ENCODE measurements at regions not wholly inside any gene's neighbourhood (a gene's known extent, or its start where the extent isn't known, plus 50 kb on each side); places are given as distances from the start of the nearest gene placed in this dataset.

GRCh38 chr2:37464067-37464466, 119.6 kb downstream of the QPCT start:
- no peaks in the 10 kb centered on the region for H3K27me3 ChIP-seq (ENCODE audit: insufficient read depth, low read depth)
- TF ChIP-seq CTCF (conservative IDR thresholded peaks at IDR 0.05; ENCODE audit: low read depth, low read length): no peak
- H3K36me3 ChIP-seq (ENCODE audit: insufficient read depth): no peaks in the 10 kb centered on the region
- H2AFZ ChIP-seq (ENCODE audit: low read depth): no peak overlapping the region
- no peaks in the 10 kb centered on the region for H3K79me2 ChIP-seq (ENCODE audit: insufficient read depth, low read depth)
- no peak overlapping the region for H3K4me2 ChIP-seq
- no peaks in the 10 kb centered on the region for H4K20me1 ChIP-seq (ENCODE audit: insufficient read depth)
- no peak overlapping the region for H3K4me3 ChIP-seq (IDR thresholded peaks at IDR 0.05; ENCODE audit: insufficient read depth, low read depth, low read length)
- H3K9ac ChIP-seq: no peak overlapping the region
- no peak overlapping the region for H3K27ac ChIP-seq
- H3K4me1 ChIP-seq (ENCODE audit: low read depth, poor library complexity, severe bottlenecking): peaks cover 16% of the 10 kb centered on the region

GRCh38 chr2:37466533-37467222, 122.2 kb downstream of the QPCT start:
- Histone ChIP-seq H4K20me1 (ENCODE audit: insufficient read depth) (no peaks in the 10 kb centered on the region), H3K36me3 (ENCODE audit: insufficient read depth) (no peaks in the 10 kb centered on the region), H3K9ac (no peak overlapping the region), H3K4me1 (ENCODE audit: low read depth, poor library complexity, severe bottlenecking) (peaks cover 3% of the 10 kb centered on the region), H3K4me2 (no peak overlapping the region), H3K27ac (no peak overlapping the region), H3K27me3 (ENCODE audit: insufficient read depth, low read depth) (no peaks in the 10 kb centered on the region), H2AFZ (ENCODE audit: low read depth) (no peak overlapping the region), H3K79me2 (ENCODE audit: insufficient read depth, low read depth) (no peaks in the 10 kb centered on the region), H3K4me3 (IDR thresholded peaks at IDR 0.05; ENCODE audit: insufficient read depth, low read depth, low read length) (no peak overlapping the region)
- TF ChIP-seq CTCF (conservative IDR thresholded peaks at IDR 0.05; ENCODE audit: low read depth, low read length): no peak

GRCh38 chr2:37468170-37468569, 123.7 kb downstream of the QPCT start:
- no peak overlapping the region for H3K4me3 ChIP-seq (IDR thresholded peaks at IDR 0.05; ENCODE audit: insufficient read depth, low read depth, low read length)
- H3K4me1 ChIP-seq (ENCODE audit: low read depth, poor library complexity, severe bottlenecking): peaks cover 18% of the 10 kb centered on the region
- H3K9ac ChIP-seq: no peak overlapping the region
- no peak overlapping the region for H3K4me2 ChIP-seq
- no peaks in the 10 kb centered on the region for H3K36me3 ChIP-seq (ENCODE audit: insufficient read depth)
- H3K27ac ChIP-seq: no peak overlapping the region
- H3K79me2 ChIP-seq (ENCODE audit: insufficient read depth, low read depth): no peaks in the 10 kb centered on the region
- no peak for TF ChIP-seq CTCF (conservative IDR thresholded peaks at IDR 0.05; ENCODE audit: low read depth, low read length)
- H3K27me3 ChIP-seq (ENCODE audit: insufficient read depth, low read depth): no peaks in the 10 kb centered on the region
- no peak overlapping the region for H2AFZ ChIP-seq (ENCODE audit: low read depth)
- no peaks in the 10 kb centered on the region for H4K20me1 ChIP-seq (ENCODE audit: insufficient read depth)

GRCh38 chr2:37469126-37469525, 124.7 kb downstream of the QPCT start:
- H4K20me1 ChIP-seq (ENCODE audit: insufficient read depth): no peaks in the 10 kb centered on the region
- no peak overlapping the region for H3K9ac ChIP-seq

More at GRCh38 chr2:37469126-37469525, 124.7 kb downstream of the QPCT start:
- Histone ChIP-seq H3K4me2 (no peak overlapping the region), H3K27ac (no peak overlapping the region), H3K36me3 (ENCODE audit: insufficient read depth) (no peaks in the 10 kb centered on the region), H3K4me1 (ENCODE audit: low read depth, poor library complexity, severe bottlenecking) (peaks cover 21% of the 10 kb centered on the region), H3K27me3 (ENCODE audit: insufficient read depth, low read depth) (no peaks in the 10 kb centered on the region), H2AFZ (ENCODE audit: low read depth) (no peak overlapping the region), H3K4me3 (IDR thresholded peaks at IDR 0.05; ENCODE audit: insufficient read depth, low read depth, low read length) (no peak overlapping the region), H3K79me2 (ENCODE audit: insufficient read depth, low read depth) (no peaks in the 10 kb centered on the region)
- TF ChIP-seq CTCF (conservative IDR thresholded peaks at IDR 0.05; ENCODE audit: low read depth, low read length): no peak
